K562 (cell line): ENCODE measurements at regions not wholly inside any gene's neighbourhood (a gene's known extent, or its start where the extent isn't known, plus 50 kb on each side); places are given as distances from the start of the nearest gene placed in this dataset.

Source experiments
- ATAC-seq: fragments of 200-7000 bp; cut with Tn5 transposase; 3 replicates; pipeline ENCODE4 v1.9.1; 2020; ENCODE audit warnings: moderate library complexity
- BruUV-seq: library from RNA; stranded (reverse); fragments of 400-500 nt; replicated peaks from 2 replicates; lab custom pipeline; 2021; lab: Mats Ljungman, UMichigan
- CTCF ChIA-PET: fragments of 300-600 bp; formaldehyde crosslinking; extraction: SDS; loops from one replicate; lab custom pipeline; 2021; ENCODE audit warnings: low intra/inter-chr PET ratio; lab: Yijun Ruan, JAX
- POLR2A ChIA-PET: fragments of 300-600, 350-650 bp; sonication (Branson Sonifier 250); formaldehyde crosslinking; extraction: SDS; loops from one replicate; lab custom pipeline; 2021; ENCODE audit warnings: antibody characterized with exemption, inconsistent platforms; lab: Yijun Ruan, JAX
- DNase-seq, 4 experiments: peaks; one replicate each; pipeline versions ENCODE4 v3.0.0 to v3.0.0-alpha.2; 2011 to 2018; ENCODE audit warnings: low spot score in 3 of 4, mixed read lengths in 3 of 4; ENCODE audit errors: extremely low read depth in 1 of 4
- FAIRE-seq: peaks from 2 replicates; lab custom pipeline; 2011; peaks lifted over from hg19 to GRCh38; lab: Jason Lieb, UNC
- H2AFZ ChIP-seq: 2 replicates; pipeline ENCODE4 v1.6.0; 2011; ENCODE audit warnings: low read depth, low read length, control low read depth, inconsistent platforms
- H3K27ac ChIP-seq: fragments of 200-600 bp; 3 replicates; pipeline ENCODE4 v1.8.0; 2011; ENCODE audit warnings: low read depth, mild to moderate bottlenecking, control low read depth, inconsistent platforms, low read length, moderate library complexity, mixed read lengths; ENCODE audit errors: extremely low read depth
- H3K27me3 ChIP-seq, 2 experiments: fragments of 300-600 bp in 1 of 2; 2 replicates in 1 of 2; 3 replicates in 1 of 2; pipeline versions ENCODE4 v1.6.0 to v1.8.0; 2011; ENCODE audit warnings: inconsistent platforms in 2 of 2, low read length in 2 of 2, mild to moderate bottlenecking in 1 of 2, mixed read lengths in 1 of 2, moderate library complexity in 1 of 2; ENCODE audit not compliant: control insufficient read depth in 2 of 2, insufficient read depth in 2 of 2
- H3K36me3 ChIP-seq: fragments of 300-600 bp; 3 replicates; pipeline ENCODE4 v1.8.0; 2011; ENCODE audit warnings: mild to moderate bottlenecking, low read length, inconsistent platforms; ENCODE audit not compliant: control insufficient read depth, insufficient read depth
- H3K4me1 ChIP-seq, 2 experiments: fragments of 200-600 bp in 1 of 2; replicated peaks in 1 of 2; 2 replicates in 1 of 2; 3 replicates in 1 of 2; pipeline versions ENCODE4 v1.5.1 to v1.8.0; 2011; ENCODE audit warnings: inconsistent platforms in 2 of 2, low read length in 2 of 2, mild to moderate bottlenecking in 1 of 2, mixed read lengths in 1 of 2, moderate library complexity in 1 of 2; ENCODE audit not compliant: control insufficient read depth in 2 of 2, insufficient read depth in 2 of 2
- H3K4me2 ChIP-seq: 2 replicates; pipeline ENCODE4 v1.6.1; 2011; ENCODE audit warnings: low read length, control low read depth, inconsistent platforms, mixed read lengths; ENCODE audit not compliant: insufficient read depth
- H3K4me3 ChIP-seq: fragments of 200-600 bp; sonication (generic), shearing (Covaris generic); 2 replicates; pipeline ENCODE4 v1.5.1; 2016; ENCODE audit warnings: control low read depth, inconsistent platforms
- H3K79me2 ChIP-seq: fragments of 200-600 bp; 3 replicates; pipeline ENCODE4 v1.8.0; 2011; ENCODE audit warnings: low read length, inconsistent platforms; ENCODE audit not compliant: control insufficient read depth, insufficient read depth
- H3K9ac ChIP-seq, 2 experiments: 2 replicates each; pipeline versions ENCODE4 v1.6.0 to v1.6.1; 2011; ENCODE audit warnings: low read depth in 2 of 2, low read length in 2 of 2, control low read depth in 1 of 2, inconsistent platforms in 1 of 2, mild to moderate bottlenecking in 1 of 2, mixed read lengths in 1 of 2; ENCODE audit not compliant: insufficient read depth in 1 of 2
- H3K9me1 ChIP-seq: one replicate; pipeline ENCODE4 v1.6.0; 2011; ENCODE audit warnings: inconsistent platforms, mild to moderate bottlenecking, low read length, moderate library complexity; ENCODE audit not compliant: control insufficient read depth, insufficient read depth
- H3K9me3 ChIP-seq: replicated peaks from 2 replicates; pipeline ENCODE4 v1.5.1; 2011; ENCODE audit warnings: low read depth, low read length, inconsistent platforms; ENCODE audit not compliant: control insufficient read depth, insufficient read depth
- H4K20me1 ChIP-seq: replicated peaks from 2 replicates; pipeline ENCODE4 v1.6.1; 2011; ENCODE audit warnings: low read length, inconsistent platforms, mixed read lengths; ENCODE audit not compliant: control insufficient read depth, insufficient read depth
- CBX1 ChIP-seq: sonication (generic); IDR thresholded peaks from 2 replicates; pipeline ENCODE4 v1.6.1; 2016; ENCODE audit warnings: antibody characterized with exemption, low read depth, mild to moderate bottlenecking
- HDAC2 ChIP-seq: fragments of 450-650 bp; IDR thresholded peaks from 2 replicates; pipeline ENCODE4 v1.6.1; 2016; ENCODE audit warnings: mild to moderate bottlenecking
- HINFP ChIP-seq: fragments of 450-650 bp; conservative IDR thresholded peaks from 2 replicates; pipeline ENCODE4 v1.6.1; 2016; ENCODE audit warnings: missing genetic modification characterization, low read depth, mild to moderate bottlenecking, control low read depth, missing compliant biosample characterization
- KAT8 ChIP-seq: fragments of 450-650 bp; IDR thresholded peaks from 2 replicates; pipeline ENCODE4 v1.6.1; 2016; ENCODE audit warnings: low read depth, mild to moderate bottlenecking
- LEF1 ChIP-seq: fragments of 450-650 bp; IDR thresholded peaks from 2 replicates; pipeline ENCODE4 v1.6.1; 2016; ENCODE audit warnings: mild to moderate bottlenecking
- NEUROD1 ChIP-seq: fragments of 150-350 bp; IDR thresholded peaks from 2 replicates; pipeline ENCODE4 v1.6.1; 2014; ENCODE audit warnings: borderline replicate concordance, low read length, low read depth; ENCODE audit not compliant: partially characterized antibody
- PYGO2 ChIP-seq: fragments of 450-650 bp; IDR thresholded peaks from 2 replicates; pipeline ENCODE4 v1.6.1; 2016; ENCODE audit warnings: mild to moderate bottlenecking, missing genetic modification characterization, moderate library complexity, missing compliant biosample characterization
- SPI1 ChIP-seq: IDR thresholded peaks from 2 replicates; pipeline ENCODE4 v1.6.1; 2011; ENCODE audit warnings: low read depth, low read length, control low read depth, borderline replicate concordance
- TCFL5 ChIP-seq: fragments of 250-450 bp; sonication (Bioruptor Pico); conservative IDR thresholded peaks from 2 replicates; pipeline ENCODE4 v1.6.1; 2021; ENCODE audit warnings: mild to moderate bottlenecking, moderate library complexity, matching md5 sums
- ZFP30 ChIP-seq: fragments of 250-450 bp; sonication (Bioruptor Pico); IDR thresholded peaks from 2 replicates; pipeline ENCODE4 v1.8.0; 2022; ENCODE audit warnings: moderate library complexity, mild to moderate bottlenecking, inconsistent platforms, borderline replicate concordance
- ZKSCAN3 ChIP-seq: fragments of 250-450 bp; sonication (Bioruptor Pico); IDR thresholded peaks from 2 replicates; pipeline ENCODE4 v1.4.0; 2020
- ZNF174 ChIP-seq: fragments of 250-450 bp; sonication (Bioruptor Pico); IDR thresholded peaks from 2 replicates; pipeline ENCODE4 v1.4.0; 2020; ENCODE audit warnings: mild to moderate bottlenecking
- ZNF609 ChIP-seq: sonication (generic); formaldehyde crosslinking; IDR thresholded peaks from 2 replicates; pipeline ENCODE4 v1.8.1; 2023; ENCODE audit warnings: missing genetic modification reagents, mild to moderate bottlenecking, borderline replicate concordance
- WGBS: fragments of 100-300 bp; shearing (Covaris generic); methylation state at CpG from one replicate; pipeline ENCODE4 v1.1.6; 2016; ENCODE audit warnings: low coverage, mixed read lengths; ENCODE audit not compliant: insufficient coverage; ENCODE audit errors: missing lambda C conversion rate; 5-methylcytosine and 5-hydroxymethylcytosine counted together
- in situ Hi-C: fragments of 300-500 bp; cut with MboI; formaldehyde crosslinking; loops from 4 replicates; pipeline ENCODE4 v1.15.0; 2018; ENCODE audit warnings: inconsistent platforms, mixed read lengths
- intact Hi-C: fragments of 100-400 bp; cut with micrococcal nuclease; formaldehyde crosslinking; loops from 2 replicates; pipeline ENCODE4 v1.14.2; 2022
- TF ChIP-seq, protein P1 (sequence below): fragments of 250-450 bp; sonication (Bioruptor Pico); IDR thresholded peaks from 2 replicates; pipeline ENCODE4 v1.8.0; 2022; ENCODE audit warnings: inconsistent platforms

- WGBS, result 0% methylated on average over 2 of the region's 2 CpGs
- Histone ChIP-seq H3K9me3 (no peaks in the 10 kb centered on the region), H2AFZ (no peak overlapping the region), H3K4me1 (no peaks in the 10 kb centered on the region), H3K4me2 (no peak overlapping the region), H4K20me1 (no peaks in the 10 kb centered on the region), H3K4me3 (no peak overlapping the region), H3K9ac (no peak overlapping the region), H3K79me2 (no peaks in the 10 kb centered on the region), H3K27ac (no peak overlapping the region), H3K27me3 (no peaks in the 10 kb centered on the region), H3K36me3 (no peaks in the 10 kb centered on the region), H3K9me1 (no peaks in the 10 kb centered on the region)
- intact Hi-C loops, result no loop called here
- in situ Hi-C loops, result no loop called here
- FAIRE-seq (no peak), ATAC-seq (no peak), DNase-seq (no peak)
- POLR2A ChIA-PET, result interaction anchor here (0.7 kb wide), 1 partner anchor 12 kb away, joined by 3 read pairs; no protein-coding TSS in a partner anchor
- CTCF ChIA-PET, result no interaction called here
- BruUV-seq, result no TSS peak
- TF ChIP-seq NEUROD1, result no peak
- TF ChIP-seq ZNF609 (CRISPR knock-in tag), result no peak
- no peak for TF ChIP-seq ZFP30
- no peak for TF ChIP-seq SPI1
- no peak for TF ChIP-seq HDAC2
- no peak for TF ChIP-seq ZNF174
- no peak for TF ChIP-seq PYGO2 (tag)
- TF ChIP-seq KAT8, result no peak
- no peak for TF ChIP-seq HINFP (tag)
- TF ChIP-seq LEF1, result no peak
- no peak for TF ChIP-seq TCFL5 (CRISPR knock-in tag)
- TF ChIP-seq, protein P1, sequence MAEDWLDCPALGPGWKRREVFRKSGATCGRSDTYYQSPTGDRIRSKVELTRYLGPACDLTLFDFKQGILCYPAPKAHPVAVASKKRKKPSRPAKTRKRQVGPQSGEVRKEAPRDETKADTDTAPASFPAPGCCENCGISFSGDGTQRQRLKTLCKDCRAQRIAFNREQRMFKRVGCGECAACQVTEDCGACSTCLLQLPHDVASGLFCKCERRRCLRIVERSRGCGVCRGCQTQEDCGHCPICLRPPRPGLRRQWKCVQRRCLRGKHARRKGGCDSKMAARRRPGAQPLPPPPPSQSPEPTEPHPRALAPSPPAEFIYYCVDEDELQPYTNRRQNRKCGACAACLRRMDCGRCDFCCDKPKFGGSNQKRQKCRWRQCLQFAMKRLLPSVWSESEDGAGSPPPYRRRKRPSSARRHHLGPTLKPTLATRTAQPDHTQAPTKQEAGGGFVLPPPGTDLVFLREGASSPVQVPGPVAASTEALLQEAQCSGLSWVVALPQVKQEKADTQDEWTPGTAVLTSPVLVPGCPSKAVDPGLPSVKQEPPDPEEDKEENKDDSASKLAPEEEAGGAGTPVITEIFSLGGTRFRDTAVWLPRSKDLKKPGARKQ (CRISPR knock-in tag), result no peak
- TF ChIP-seq CBX1, result no peak
- TF ChIP-seq ZKSCAN3 (CRISPR knock-in tag), result no peak
Observed at GRCh38 chr3:140821493-140821892, 120.1 kb upstream of the SLC25A36 start.
